ENCODE measurements at regions not wholly inside any gene's neighbourhood (a gene's known extent, or its start where the extent isn't known, plus 50 kb on each side); places are given as distances from the start of the nearest gene placed in this dataset.

DNA sequence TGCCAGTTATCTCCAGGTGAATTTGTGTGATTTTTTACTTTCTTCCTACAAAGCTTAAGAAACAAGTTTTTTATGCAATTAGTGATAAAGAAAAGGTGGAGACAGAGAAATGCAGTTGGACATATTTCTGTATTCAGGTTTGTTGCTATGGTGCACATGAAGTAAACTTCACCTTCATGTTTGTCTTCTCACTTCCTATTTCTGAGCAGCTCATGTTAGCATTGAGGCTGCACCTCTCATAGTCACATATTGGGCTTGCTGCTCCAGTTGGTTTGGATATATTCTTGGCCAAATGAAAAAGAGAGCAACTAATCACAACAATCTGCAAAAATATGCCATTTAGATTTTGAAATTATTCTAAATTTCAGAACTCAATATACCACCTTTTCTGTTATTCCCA is 475.6 kb upstream of the ZWINT start:
- intact Hi-C loops (cut with micrococcal nuclease; ENCODE audit: unreplicated experiment), result no loop called here
- Histone ChIP-seq H3K9me3 (ENCODE audit: control insufficient read depth, insufficient read depth, low read depth, low read length) (no peaks in the 10 kb centered on the region), H3K27ac (ENCODE audit: low read length) (no peak overlapping the region), H3K4me3 (ENCODE audit: low read depth in 2 of 2, low read length in 2 of 2) (no peak overlapping the region), H3K4me1 (ENCODE audit: control insufficient read depth, insufficient read depth, low read length) (no peaks in the 10 kb centered on the region), H3K27me3 (ENCODE audit: control insufficient read depth, insufficient read depth, low read length) (no peaks in the 10 kb centered on the region), H3K36me3 (ENCODE audit: control insufficient read depth, insufficient read depth, low read length) (no peaks in the 10 kb centered on the region)
- DNase-seq (ENCODE audit: low read depth, low spot score), result no peak
- TF ChIP-seq, protein P1, sequence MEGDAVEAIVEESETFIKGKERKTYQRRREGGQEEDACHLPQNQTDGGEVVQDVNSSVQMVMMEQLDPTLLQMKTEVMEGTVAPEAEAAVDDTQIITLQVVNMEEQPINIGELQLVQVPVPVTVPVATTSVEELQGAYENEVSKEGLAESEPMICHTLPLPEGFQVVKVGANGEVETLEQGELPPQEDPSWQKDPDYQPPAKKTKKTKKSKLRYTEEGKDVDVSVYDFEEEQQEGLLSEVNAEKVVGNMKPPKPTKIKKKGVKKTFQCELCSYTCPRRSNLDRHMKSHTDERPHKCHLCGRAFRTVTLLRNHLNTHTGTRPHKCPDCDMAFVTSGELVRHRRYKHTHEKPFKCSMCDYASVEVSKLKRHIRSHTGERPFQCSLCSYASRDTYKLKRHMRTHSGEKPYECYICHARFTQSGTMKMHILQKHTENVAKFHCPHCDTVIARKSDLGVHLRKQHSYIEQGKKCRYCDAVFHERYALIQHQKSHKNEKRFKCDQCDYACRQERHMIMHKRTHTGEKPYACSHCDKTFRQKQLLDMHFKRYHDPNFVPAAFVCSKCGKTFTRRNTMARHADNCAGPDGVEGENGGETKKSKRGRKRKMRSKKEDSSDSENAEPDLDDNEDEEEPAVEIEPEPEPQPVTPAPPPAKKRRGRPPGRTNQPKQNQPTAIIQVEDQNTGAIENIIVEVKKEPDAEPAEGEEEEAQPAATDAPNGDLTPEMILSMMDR (IDR thresholded peaks at IDR 0.05), result no peak
- TF ChIP-seq TCF7L2 (IDR thresholded peaks at IDR 0.05; ENCODE audit: low read depth, low read length) (no peak), SIN3A (IDR thresholded peaks at IDR 0.05; ENCODE audit: borderline replicate concordance, insufficient read depth, low read depth, low read length) (no peak), POLR2AphosphoS5 (IDR thresholded peaks at IDR 0.05; ENCODE audit: low read depth, low read length) (no peak)
- TF ChIP-seq, protein P2, sequence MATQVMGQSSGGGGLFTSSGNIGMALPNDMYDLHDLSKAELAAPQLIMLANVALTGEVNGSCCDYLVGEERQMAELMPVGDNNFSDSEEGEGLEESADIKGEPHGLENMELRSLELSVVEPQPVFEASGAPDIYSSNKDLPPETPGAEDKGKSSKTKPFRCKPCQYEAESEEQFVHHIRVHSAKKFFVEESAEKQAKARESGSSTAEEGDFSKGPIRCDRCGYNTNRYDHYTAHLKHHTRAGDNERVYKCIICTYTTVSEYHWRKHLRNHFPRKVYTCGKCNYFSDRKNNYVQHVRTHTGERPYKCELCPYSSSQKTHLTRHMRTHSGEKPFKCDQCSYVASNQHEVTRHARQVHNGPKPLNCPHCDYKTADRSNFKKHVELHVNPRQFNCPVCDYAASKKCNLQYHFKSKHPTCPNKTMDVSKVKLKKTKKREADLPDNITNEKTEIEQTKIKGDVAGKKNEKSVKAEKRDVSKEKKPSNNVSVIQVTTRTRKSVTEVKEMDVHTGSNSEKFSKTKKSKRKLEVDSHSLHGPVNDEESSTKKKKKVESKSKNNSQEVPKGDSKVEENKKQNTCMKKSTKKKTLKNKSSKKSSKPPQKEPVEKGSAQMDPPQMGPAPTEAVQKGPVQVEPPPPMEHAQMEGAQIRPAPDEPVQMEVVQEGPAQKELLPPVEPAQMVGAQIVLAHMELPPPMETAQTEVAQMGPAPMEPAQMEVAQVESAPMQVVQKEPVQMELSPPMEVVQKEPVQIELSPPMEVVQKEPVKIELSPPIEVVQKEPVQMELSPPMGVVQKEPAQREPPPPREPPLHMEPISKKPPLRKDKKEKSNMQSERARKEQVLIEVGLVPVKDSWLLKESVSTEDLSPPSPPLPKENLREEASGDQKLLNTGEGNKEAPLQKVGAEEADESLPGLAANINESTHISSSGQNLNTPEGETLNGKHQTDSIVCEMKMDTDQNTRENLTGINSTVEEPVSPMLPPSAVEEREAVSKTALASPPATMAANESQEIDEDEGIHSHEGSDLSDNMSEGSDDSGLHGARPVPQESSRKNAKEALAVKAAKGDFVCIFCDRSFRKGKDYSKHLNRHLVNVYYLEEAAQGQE (IDR thresholded peaks at IDR 0.05; ENCODE audit: insufficient read depth in 1 of 2, low read depth in 2 of 2, low read length in 1 of 2), result no peak
- ChIA-PET CTCF (no interaction called here), POLR2A (no interaction called here)
- no peak for ATAC-seq
- in situ Hi-C loops (cut with HindIII; ENCODE audit: low pct_unique_long_range_greater_than_20kb, low sequenced_read_pairs), result no loop called here
- BruUV-seq (replicated peaks), result no TSS peak

DNA sequence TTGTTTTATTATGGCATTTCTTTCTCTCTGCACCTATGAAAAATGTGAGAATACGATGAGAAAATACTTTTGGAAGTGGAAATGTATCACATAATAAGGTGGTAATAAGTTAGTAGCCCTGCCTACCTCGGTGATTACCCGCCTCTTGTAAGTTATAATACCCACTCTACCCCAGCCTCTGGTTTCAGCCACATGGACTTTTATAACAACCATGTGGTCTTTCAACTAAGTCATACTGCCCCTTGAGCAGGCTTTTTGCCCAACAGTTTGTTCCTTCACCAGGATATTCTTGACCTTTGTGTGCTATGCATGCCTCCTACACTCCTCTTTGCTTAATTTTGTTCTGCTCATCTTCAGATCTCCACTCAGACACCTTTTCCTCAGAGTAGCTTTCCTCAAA is 470.6 kb upstream of the ZWINT start:
- H3K27me3 ChIP-seq (ENCODE audit: control insufficient read depth, insufficient read depth, low read length), result no peaks in the 10 kb centered on the region
- H3K9me3 ChIP-seq (ENCODE audit: control insufficient read depth, insufficient read depth, low read depth, low read length), result no peaks in the 10 kb centered on the region
- H3K4me3 ChIP-seq (ENCODE audit: low read depth in 2 of 2, low read length in 2 of 2), result no peak overlapping the region
- TF ChIP-seq SIN3A (IDR thresholded peaks at IDR 0.05; ENCODE audit: borderline replicate concordance, insufficient read depth, low read depth, low read length), result no peak
- TF ChIP-seq, protein P2 (IDR thresholded peaks at IDR 0.05; ENCODE audit: insufficient read depth in 1 of 2, low read depth in 2 of 2, low read length in 1 of 2), result no peak
- TF ChIP-seq TCF7L2 (IDR thresholded peaks at IDR 0.05; ENCODE audit: low read depth, low read length), result no peak
- TF ChIP-seq POLR2AphosphoS5 (IDR thresholded peaks at IDR 0.05; ENCODE audit: low read depth, low read length), result no peak
- TF ChIP-seq, protein P1 (IDR thresholded peaks at IDR 0.05), result no peak
- POLR2A ChIA-PET, result no interaction called here
- intact Hi-C loops (cut with micrococcal nuclease; ENCODE audit: unreplicated experiment), result no loop called here
- H3K4me1 ChIP-seq (ENCODE audit: control insufficient read depth, insufficient read depth, low read length), result no peaks in the 10 kb centered on the region
- BruUV-seq (replicated peaks), result no TSS peak
- CTCF ChIA-PET, result no interaction called here
- no peak for ATAC-seq
- in situ Hi-C loops (cut with HindIII; ENCODE audit: low pct_unique_long_range_greater_than_20kb, low sequenced_read_pairs), result no loop called here
- no peak for DNase-seq (ENCODE audit: low read depth, low spot score)
- H3K36me3 ChIP-seq (ENCODE audit: control insufficient read depth, insufficient read depth, low read length), result no peaks in the 10 kb centered on the region
- no peak overlapping the region for H3K27ac ChIP-seq (ENCODE audit: low read length)

Data from Panc1 (cell line).